HG03097 (cell line): ENCODE measurements at regions not wholly inside any gene's neighbourhood (a gene's known extent, or its start where the extent isn't known, plus 50 kb on each side); places are given as distances from the start of the nearest gene placed in this dataset.
"Not testable (repeated sequence)": the region's sequence is repeated elsewhere in the genome, so short reads cannot be mapped to it uniquely, and the experiment has no call there.

ENCODE experiments used
- ATAC-seq: cut with Tn5 transposase; IDR thresholded peaks from one replicate; pipeline ENCODE4 v1.9.1; 2021; ENCODE audit not compliant: unreplicated experiment, low FRiP score

- ATAC-seq = not testable (repeated sequence)
Observed at GRCh38 chr2:215889240-215889969, 123.9 kb downstream of the MREG start.

GRCh38 chr2:215888680-215889079 is 124.7 kb downstream of the MREG start:
- no peak for ATAC-seq

GRCh38 chr2:215887303-215887702 is 126.0 kb downstream of the MREG start:
- no peak for ATAC-seq

GRCh38 chr2:215886022-215886421 is 127.3 kb downstream of the MREG start:
- ATAC-seq = no peak

- no peak for ATAC-seq
Observed at GRCh38 chr2:215885536-215885935, 127.8 kb downstream of the MREG start.

GRCh38 chr2:215884451-215885087 is 128.8 kb downstream of the MREG start:
- no peak for ATAC-seq

- ATAC-seq = peak; percentile 71
Observed at GRCh38 chr2:215883799-215884198, 129.6 kb downstream of the MREG start.

GRCh38 chr2:215882689-215883088 is 130.7 kb downstream of the MREG start:
- ATAC-seq = no peak

GRCh38 chr2:215881582-215881981 is 131.8 kb downstream of the MREG start:
- no peak for ATAC-seq

GRCh38 chr2:215880970-215881369 is 132.4 kb downstream of the MREG start:
- no peak for ATAC-seq

GRCh38 chr2:215879977-215880940 is 133.1 kb downstream of the MREG start:
- no peak for ATAC-seq

GRCh38 chr2:215879331-215879730 is 134.0 kb downstream of the MREG start:
- ATAC-seq = no peak

GRCh38 chr2:215878476-215879063 is 134.8 kb downstream of the MREG start:
- no peak for ATAC-seq

GRCh38 chr2:215876937-215877238 is 136.5 kb downstream of the MREG start:
- no peak for ATAC-seq

GRCh38 chr2:215876139-215876936 is 137.0 kb downstream of the MREG start:
- no peak for ATAC-seq

- ATAC-seq = no peak
Observed at GRCh38 chr2:215874418-215874817, 138.9 kb downstream of the MREG start.

- ATAC-seq = peak; percentile 61
Observed at GRCh38 chr2:215870986-215871385, 142.4 kb downstream of the MREG start.

GRCh38 chr2:215870088-215870490 is 143.3 kb downstream of the MREG start:
- no peak for ATAC-seq

GRCh38 chr2:215868846-215869543 is 144.4 kb downstream of the MREG start:
- ATAC-seq = no peak

GRCh38 chr2:215866606-215867005 is 146.7 kb downstream of the MREG start:
- no peak for ATAC-seq
